ENCODE measurements at regions not wholly inside any gene's neighbourhood (a gene's known extent, or its start where the extent isn't known, plus 50 kb on each side); places are given as distances from the start of the nearest gene placed in this dataset.
"Not testable (repeated sequence)": the region's sequence is repeated elsewhere in the genome, so short reads cannot be mapped to it uniquely, and the experiment has no call there.

GRCh38 chr5:176034407-176035200 is 66.5 kb upstream of the THOC3 start:
- intact Hi-C loops (cut with micrococcal nuclease; ENCODE audit: unreplicated experiment); H3K4me1 ChIP-seq (ENCODE audit: insufficient read depth, low read length, poor library complexity, severe bottlenecking); H3K27me3 ChIP-seq (replicated peaks; ENCODE audit: insufficient read depth, low read depth, low read length, poor library complexity); H3K9me3 ChIP-seq (ENCODE audit: low read depth, low read length, poor library complexity, severe bottlenecking); DNase-seq (ENCODE audit: low spot score); CTCF ChIA-PET; H3K36me3 ChIP-seq (ENCODE audit: insufficient read depth, low read length, poor library complexity, severe bottlenecking); POLR2A ChIA-PET (ENCODE audit: low non-redundant PET); H3K27ac ChIP-seq (ENCODE audit: low read depth, low read length, poor library complexity, severe bottlenecking); H3K4me3 ChIP-seq (ENCODE audit: low read depth, low read length, poor library complexity, severe bottlenecking); BruUV-seq (replicated peaks): not testable (repeated sequence)

- H3K4me1 ChIP-seq (ENCODE audit: insufficient read depth, low read length, poor library complexity, severe bottlenecking); POLR2A ChIA-PET (ENCODE audit: low non-redundant PET); H3K27ac ChIP-seq (ENCODE audit: low read depth, low read length, poor library complexity, severe bottlenecking); BruUV-seq (replicated peaks); H3K27me3 ChIP-seq (replicated peaks; ENCODE audit: insufficient read depth, low read depth, low read length, poor library complexity); H3K4me3 ChIP-seq (ENCODE audit: low read depth, low read length, poor library complexity, severe bottlenecking); DNase-seq (ENCODE audit: low spot score); H3K9me3 ChIP-seq (ENCODE audit: low read depth, low read length, poor library complexity, severe bottlenecking); CTCF ChIA-PET; H3K36me3 ChIP-seq (ENCODE audit: insufficient read depth, low read length, poor library complexity, severe bottlenecking); intact Hi-C loops (cut with micrococcal nuclease; ENCODE audit: unreplicated experiment): not testable (repeated sequence)
Observed at GRCh38 chr5:176035201-176035530, 67.1 kb upstream of the THOC3 start.

GRCh38 chr5:176035816-176036308 is 67.7 kb upstream of the THOC3 start:
- BruUV-seq (replicated peaks); H3K4me3 ChIP-seq (ENCODE audit: low read depth, low read length, poor library complexity, severe bottlenecking); POLR2A ChIA-PET (ENCODE audit: low non-redundant PET); H3K27ac ChIP-seq (ENCODE audit: low read depth, low read length, poor library complexity, severe bottlenecking); DNase-seq (ENCODE audit: low spot score); H3K4me1 ChIP-seq (ENCODE audit: insufficient read depth, low read length, poor library complexity, severe bottlenecking); H3K27me3 ChIP-seq (replicated peaks; ENCODE audit: insufficient read depth, low read depth, low read length, poor library complexity); CTCF ChIA-PET; intact Hi-C loops (cut with micrococcal nuclease; ENCODE audit: unreplicated experiment); H3K36me3 ChIP-seq (ENCODE audit: insufficient read depth, low read length, poor library complexity, severe bottlenecking); H3K9me3 ChIP-seq (ENCODE audit: low read depth, low read length, poor library complexity, severe bottlenecking): not testable (repeated sequence)

- intact Hi-C loops (cut with micrococcal nuclease; ENCODE audit: unreplicated experiment); H3K4me1 ChIP-seq (ENCODE audit: insufficient read depth, low read length, poor library complexity, severe bottlenecking); POLR2A ChIA-PET (ENCODE audit: low non-redundant PET); H3K27me3 ChIP-seq (replicated peaks; ENCODE audit: insufficient read depth, low read depth, low read length, poor library complexity); H3K9me3 ChIP-seq (ENCODE audit: low read depth, low read length, poor library complexity, severe bottlenecking); H3K4me3 ChIP-seq (ENCODE audit: low read depth, low read length, poor library complexity, severe bottlenecking); H3K36me3 ChIP-seq (ENCODE audit: insufficient read depth, low read length, poor library complexity, severe bottlenecking); CTCF ChIA-PET; BruUV-seq (replicated peaks); DNase-seq (ENCODE audit: low spot score); H3K27ac ChIP-seq (ENCODE audit: low read depth, low read length, poor library complexity, severe bottlenecking): not testable (repeated sequence)
Observed at GRCh38 chr5:176036391-176036790, 68.3 kb upstream of the THOC3 start.

- H3K36me3 ChIP-seq (ENCODE audit: insufficient read depth, low read length, poor library complexity, severe bottlenecking); CTCF ChIA-PET; H3K9me3 ChIP-seq (ENCODE audit: low read depth, low read length, poor library complexity, severe bottlenecking); H3K27me3 ChIP-seq (replicated peaks; ENCODE audit: insufficient read depth, low read depth, low read length, poor library complexity); H3K4me1 ChIP-seq (ENCODE audit: insufficient read depth, low read length, poor library complexity, severe bottlenecking); POLR2A ChIA-PET (ENCODE audit: low non-redundant PET); DNase-seq (ENCODE audit: low spot score); H3K4me3 ChIP-seq (ENCODE audit: low read depth, low read length, poor library complexity, severe bottlenecking); H3K27ac ChIP-seq (ENCODE audit: low read depth, low read length, poor library complexity, severe bottlenecking); BruUV-seq (replicated peaks); intact Hi-C loops (cut with micrococcal nuclease; ENCODE audit: unreplicated experiment): not testable (repeated sequence)
Observed at GRCh38 chr5:176037190-176037589, 69.1 kb upstream of the THOC3 start.

- POLR2A ChIA-PET (ENCODE audit: low non-redundant PET); H3K9me3 ChIP-seq (ENCODE audit: low read depth, low read length, poor library complexity, severe bottlenecking); H3K27me3 ChIP-seq (replicated peaks; ENCODE audit: insufficient read depth, low read depth, low read length, poor library complexity); H3K27ac ChIP-seq (ENCODE audit: low read depth, low read length, poor library complexity, severe bottlenecking); H3K4me1 ChIP-seq (ENCODE audit: insufficient read depth, low read length, poor library complexity, severe bottlenecking); H3K4me3 ChIP-seq (ENCODE audit: low read depth, low read length, poor library complexity, severe bottlenecking); DNase-seq (ENCODE audit: low spot score); H3K36me3 ChIP-seq (ENCODE audit: insufficient read depth, low read length, poor library complexity, severe bottlenecking); BruUV-seq (replicated peaks); intact Hi-C loops (cut with micrococcal nuclease; ENCODE audit: unreplicated experiment); CTCF ChIA-PET: not testable (repeated sequence)
Observed at GRCh38 chr5:176040105-176040801, 72.1 kb upstream of the THOC3 start.

- BruUV-seq (replicated peaks); H3K27ac ChIP-seq (ENCODE audit: low read depth, low read length, poor library complexity, severe bottlenecking); intact Hi-C loops (cut with micrococcal nuclease; ENCODE audit: unreplicated experiment): not testable (repeated sequence)
Observed at GRCh38 chr5:176041248-176041994, 73.3 kb upstream of the THOC3 start.

More at GRCh38 chr5:176041248-176041994, 73.3 kb upstream of the THOC3 start:
- H3K36me3 ChIP-seq (ENCODE audit: insufficient read depth, low read length, poor library complexity, severe bottlenecking); POLR2A ChIA-PET (ENCODE audit: low non-redundant PET); H3K4me3 ChIP-seq (ENCODE audit: low read depth, low read length, poor library complexity, severe bottlenecking); H3K9me3 ChIP-seq (ENCODE audit: low read depth, low read length, poor library complexity, severe bottlenecking); DNase-seq (ENCODE audit: low spot score); H3K27me3 ChIP-seq (replicated peaks; ENCODE audit: insufficient read depth, low read depth, low read length, poor library complexity); CTCF ChIA-PET; H3K4me1 ChIP-seq (ENCODE audit: insufficient read depth, low read length, poor library complexity, severe bottlenecking): not testable (repeated sequence)

Measured in A673 (cell line).